Glutamatergic neuron (in vitro differentiated cells): ENCODE measurements at regions not wholly inside any gene's neighbourhood (a gene's known extent, or its start where the extent isn't known, plus 50 kb on each side); places are given as distances from the start of the nearest gene placed in this dataset.
"Not testable (repeated sequence)": the region's sequence is repeated elsewhere in the genome, so short reads cannot be mapped to it uniquely, and the experiment has no call there.

Source experiments
- DNase-seq: peaks from one replicate; pipeline ENCODE4 v3.0.0; 2022
- H3K27ac Mint-ChIP-seq: one replicate; pipeline ENCODE4 v1.8.0; 2020; ENCODE audit warnings: mild to moderate bottlenecking, mixed read lengths, inconsistent platforms; ENCODE audit not compliant: unreplicated experiment
- H3K27me3 Mint-ChIP-seq: one replicate; pipeline ENCODE4 v1.8.0; 2020; ENCODE audit warnings: mild to moderate bottlenecking, moderate library complexity, mixed read lengths, inconsistent platforms; ENCODE audit not compliant: unreplicated experiment
- H3K36me3 Mint-ChIP-seq: one replicate; pipeline ENCODE4 v1.8.0; 2020; ENCODE audit warnings: mild to moderate bottlenecking, mixed read lengths, inconsistent platforms; ENCODE audit not compliant: unreplicated experiment
- H3K4me1 Mint-ChIP-seq: one replicate; pipeline ENCODE4 v1.8.0; 2020; ENCODE audit warnings: mild to moderate bottlenecking, low read depth, mixed read lengths, inconsistent platforms; ENCODE audit not compliant: unreplicated experiment
- H3K4me3 Mint-ChIP-seq: one replicate; pipeline ENCODE4 v1.8.0; 2020; ENCODE audit warnings: mild to moderate bottlenecking, mixed read lengths, inconsistent platforms; ENCODE audit not compliant: unreplicated experiment
- H3K9me3 Mint-ChIP-seq: one replicate; pipeline ENCODE4 v1.8.0; 2020; ENCODE audit warnings: mild to moderate bottlenecking, moderate library complexity, mixed read lengths, inconsistent platforms; ENCODE audit not compliant: unreplicated experiment
- CTCF ChIP-seq: fragments of 200-600 bp; sonication (generic); IDR thresholded peaks from one replicate; pipeline ENCODE4 v1.5.0; 2021; ENCODE audit not compliant: partially characterized antibody, unreplicated experiment

GRCh38 chr20:48447456-48447855 lies 380.3 kb downstream of the PREX1 start:
- peaks cover 12% of the 10 kb centered on the region for H3K36me3 Mint-ChIP-seq
- no peak for DNase-seq
- no peak overlapping the region for H3K27ac Mint-ChIP-seq
- H3K27me3 Mint-ChIP-seq, result no peaks in the 10 kb centered on the region
- H3K9me3 Mint-ChIP-seq, result peaks cover 5% of the 10 kb centered on the region
- no peak overlapping the region for H3K4me3 Mint-ChIP-seq
- no peaks in the 10 kb centered on the region for H3K4me1 Mint-ChIP-seq
- no peak for TF ChIP-seq CTCF

- Mint-ChIP-seq H3K27me3 (no peaks in the 10 kb centered on the region), H3K4me1 (no peaks in the 10 kb centered on the region), H3K4me3 (no peak overlapping the region), H3K27ac (no peak overlapping the region), H3K9me3 (peaks cover 5% of the 10 kb centered on the region), H3K36me3 (peaks cover 17% of the 10 kb centered on the region)
- DNase-seq, result no peak
- TF ChIP-seq CTCF, result no peak
Observed at GRCh38 chr20:48445827-48446226, 382.0 kb downstream of the PREX1 start.

GRCh38 chr20:48444249-48444648 lies 383.6 kb downstream of the PREX1 start:
- Mint-ChIP-seq H3K9me3 (peaks cover 5% of the 10 kb centered on the region), H3K4me3 (no peak overlapping the region), H3K27ac (no peak overlapping the region), H3K27me3 (no peaks in the 10 kb centered on the region), H3K36me3 (peaks cover 16% of the 10 kb centered on the region), H3K4me1 (no peaks in the 10 kb centered on the region)
- DNase-seq, result no peak
- no peak for TF ChIP-seq CTCF

GRCh38 chr20:48440916-48441315 lies 386.9 kb downstream of the PREX1 start:
- DNase-seq, result no peak
- Mint-ChIP-seq H3K27me3 (peaks cover 2% of the 10 kb centered on the region), H3K4me3 (no peak overlapping the region), H3K36me3 (peaks cover 17% of the 10 kb centered on the region), H3K4me1 (no peaks in the 10 kb centered on the region), H3K9me3 (peaks cover 5% of the 10 kb centered on the region), H3K27ac (no peak overlapping the region)
- no peak for TF ChIP-seq CTCF

GRCh38 chr20:48440261-48440660 lies 387.5 kb downstream of the PREX1 start:
- H3K36me3 Mint-ChIP-seq, result peaks cover 17% of the 10 kb centered on the region
- not testable (repeated sequence) for H3K9me3 Mint-ChIP-seq, H3K27ac Mint-ChIP-seq, H3K4me1 Mint-ChIP-seq, H3K4me3 Mint-ChIP-seq, H3K27me3 Mint-ChIP-seq, DNase-seq

- no peak for DNase-seq
- TF ChIP-seq CTCF, result no peak
Observed at GRCh38 chr20:48437146-48437545, 390.7 kb downstream of the PREX1 start.

GRCh38 chr20:48436609-48437008 lies 391.2 kb downstream of the PREX1 start:
- not testable (repeated sequence) for H3K27ac Mint-ChIP-seq, H3K4me1 Mint-ChIP-seq, H3K9me3 Mint-ChIP-seq, H3K27me3 Mint-ChIP-seq, H3K4me3 Mint-ChIP-seq, DNase-seq
- peaks cover 10% of the 10 kb centered on the region for H3K36me3 Mint-ChIP-seq

More at GRCh38 chr20:48437146-48437545, 390.7 kb downstream of the PREX1 start:
- H3K9me3 Mint-ChIP-seq, result no peaks in the 10 kb centered on the region
- H3K27ac Mint-ChIP-seq, result no peak overlapping the region
- H3K4me1 Mint-ChIP-seq, result no peaks in the 10 kb centered on the region
- H3K36me3 Mint-ChIP-seq, result peaks cover 10% of the 10 kb centered on the region
- H3K4me3 Mint-ChIP-seq, result no peak overlapping the region
- H3K27me3 Mint-ChIP-seq, result peaks cover 3% of the 10 kb centered on the region
